Endothelial cell of umbilical vein (primary cell): ENCODE measurements at regions not wholly inside any gene's neighbourhood (a gene's known extent, or its start where the extent isn't known, plus 50 kb on each side); places are given as distances from the start of the nearest gene placed in this dataset.

Experiments
- BruUV-seq: library from RNA; stranded (reverse); fragments of 400-500 nt; replicated peaks from 2 replicates; lab custom pipeline; 2021; lab: Mats Ljungman, UMichigan
- CTCF ChIA-PET: fragments of 300-600, 350-600 bp; sonication (Branson Sonifier 250); formaldehyde crosslinking; loops from one replicate; lab custom pipeline; 2021; ENCODE audit warnings: antibody characterized with exemption, inconsistent platforms; lab: Charles Lee
- POLR2A ChIA-PET: fragments of 300-600, 350-600 bp; sonication (Branson Sonifier 250); formaldehyde crosslinking; loops from one replicate; lab custom pipeline; 2021; ENCODE audit warnings: antibody characterized with exemption, inconsistent platforms; lab: Charles Lee
- DNase-seq: peaks from one replicate; pipeline ENCODE4 v3.0.0-alpha.2; 2011; ENCODE audit warnings: low read depth, low spot score
- FAIRE-seq: peaks from 2 replicates; lab custom pipeline; 2011; peaks lifted over from hg19 to GRCh38; lab: Jason Lieb, UNC
- H2AFZ ChIP-seq: 2 replicates; pipeline ENCODE4 v1.6.0; 2012; ENCODE audit warnings: low read depth, low read length, control low read depth, inconsistent platforms
- H3K27ac ChIP-seq: 2 replicates; pipeline ENCODE4 v1.5.1; 2011; ENCODE audit warnings: low read depth, mild to moderate bottlenecking, control low read depth, low read length, moderate library complexity; ENCODE audit not compliant: insufficient read depth
- H3K27me3 ChIP-seq, 2 experiments: 2 replicates each; pipeline versions ENCODE4 v1.6.0 to v1.6.1; 2011; ENCODE audit warnings: low read length in 2 of 2, mixed read lengths in 1 of 2; ENCODE audit not compliant: control insufficient read depth in 2 of 2, insufficient read depth in 2 of 2
- H3K36me3 ChIP-seq, 2 experiments: 2 replicates in 1 of 2; 3 replicates in 1 of 2; pipeline ENCODE4 v1.5.1; 2011; ENCODE audit warnings: low read length in 2 of 2, mild to moderate bottlenecking in 1 of 2, moderate library complexity in 1 of 2; ENCODE audit not compliant: control insufficient read depth in 2 of 2, insufficient read depth in 2 of 2; ENCODE audit errors: extremely low read depth in 1 of 2
- H3K4me1 ChIP-seq: 3 replicates; pipeline ENCODE4 v1.5.1; 2011; ENCODE audit warnings: mild to moderate bottlenecking, low read length; ENCODE audit not compliant: control insufficient read depth, insufficient read depth; ENCODE audit errors: extremely low read depth
- H3K4me2 ChIP-seq: 2 replicates; pipeline ENCODE4 v1.6.1; 2011; ENCODE audit warnings: low read length, control low read depth, mixed read lengths; ENCODE audit not compliant: insufficient read depth
- H3K4me3 ChIP-seq, 3 experiments: fragments of 200-600 bp in 1 of 3; sonication (generic), shearing (Covaris generic) in 1 of 3; replicated peaks in 1 of 3; 2 replicates each; pipeline ENCODE4 v1.5.1; 2011 to 2016; ENCODE audit warnings: control low read depth in 3 of 3, low read length in 3 of 3, mild to moderate bottlenecking in 2 of 3, inconsistent platforms in 1 of 3, low read depth in 1 of 3, moderate library complexity in 1 of 3; ENCODE audit not compliant: insufficient read depth in 1 of 3
- H3K79me2 ChIP-seq: 2 replicates; pipeline ENCODE4 v1.6.0; 2012; ENCODE audit warnings: low read length, inconsistent platforms; ENCODE audit not compliant: control insufficient read depth, insufficient read depth
- H3K9ac ChIP-seq: replicated peaks from 2 replicates; pipeline ENCODE3; 2011; ENCODE audit warnings: low read length, control low read depth; ENCODE audit not compliant: insufficient read depth; ENCODE audit errors: extremely low read depth
- H3K9me1 ChIP-seq: replicated peaks from 3 replicates; pipeline ENCODE4 v1.6.0; 2011; ENCODE audit warnings: mild to moderate bottlenecking, low read length; ENCODE audit not compliant: control insufficient read depth, insufficient read depth; ENCODE audit errors: extremely low read depth
- H3K9me3 ChIP-seq: replicated peaks from 2 replicates; pipeline ENCODE4 v1.5.1; 2012; ENCODE audit warnings: low read length, inconsistent platforms; ENCODE audit not compliant: control insufficient read depth, insufficient read depth
- H4K20me1 ChIP-seq: replicated peaks from 2 replicates; pipeline ENCODE3; 2011; ENCODE audit warnings: mild to moderate bottlenecking, low read length; ENCODE audit not compliant: control insufficient read depth, insufficient read depth; ENCODE audit errors: extremely low read depth
- CTCF ChIP-seq, 2 donors: IDR thresholded peaks; 1 replicate in 1 of 2; 2 replicates in 1 of 2; pipeline ENCODE4 v1.5.1; 2011; ENCODE audit warnings: low read length in 2 of 2, mild to moderate bottlenecking in 2 of 2, moderate library complexity in 2 of 2, control low read depth in 1 of 2, inconsistent platforms in 1 of 2, low read depth in 1 of 2; ENCODE audit not compliant: insufficient read depth in 1 of 2; ENCODE audit errors: extremely low read depth in 1 of 2
- EZH2 ChIP-seq: IDR thresholded peaks from 2 replicates; pipeline ENCODE4 v1.6.1; 2012; ENCODE audit warnings: borderline replicate concordance, low read depth, mild to moderate bottlenecking, moderate library complexity, low read length, inconsistent platforms; ENCODE audit not compliant: severe bottlenecking
- FOS ChIP-seq: IDR thresholded peaks from 2 replicates; pipeline ENCODE4 v1.6.1; 2011; ENCODE audit warnings: mild to moderate bottlenecking, low read length, moderate library complexity, borderline replicate concordance; ENCODE audit not compliant: insufficient read depth
- GATA2 ChIP-seq: IDR thresholded peaks from 2 replicates; pipeline ENCODE4 v1.7.0; 2011; ENCODE audit warnings: low read depth, mild to moderate bottlenecking, moderate library complexity, mixed read lengths, low read length; ENCODE audit not compliant: insufficient read length, insufficient read depth
- JUN ChIP-seq: IDR thresholded peaks from 2 replicates; pipeline ENCODE4 v1.6.1; 2011; ENCODE audit warnings: borderline replicate concordance, low read depth; ENCODE audit not compliant: insufficient read length, insufficient read depth
- MYC ChIP-seq: IDR thresholded peaks from one replicate; pipeline ENCODE4 v1.6.1; 2011; ENCODE audit warnings: mild to moderate bottlenecking, low read depth, low read length
- POLR2A ChIP-seq: IDR thresholded peaks from 2 replicates; pipeline ENCODE4 v1.6.1; 2012; ENCODE audit warnings: low read depth, mild to moderate bottlenecking, control low read depth, low read length
- POLR2AphosphoS5 ChIP-seq: IDR thresholded peaks from 2 replicates; pipeline ENCODE4 v1.6.1; 2012; ENCODE audit warnings: low read depth, mild to moderate bottlenecking, control low read depth, low read length, moderate library complexity; ENCODE audit not compliant: insufficient read depth
- dilution Hi-C: fragments of 300-500 bp; cut with MboI; formaldehyde crosslinking; loops from one replicate; pipeline ENCODE4 v1.15.0; 2019; ENCODE audit warnings: low sequenced_read_pairs; ENCODE audit not compliant: extremely low pct_ligation_motif_present
- intact Hi-C: fragments of 100-400 bp; cut with micrococcal nuclease; formaldehyde crosslinking; loops from one replicate; pipeline ENCODE4 v1.10.0; 2022
- TF ChIP-seq, protein P1 (sequence below): IDR thresholded peaks from 2 replicates; pipeline ENCODE4 v1.6.1; 2011; ENCODE audit not compliant: insufficient read depth, insufficient read length

DNA sequence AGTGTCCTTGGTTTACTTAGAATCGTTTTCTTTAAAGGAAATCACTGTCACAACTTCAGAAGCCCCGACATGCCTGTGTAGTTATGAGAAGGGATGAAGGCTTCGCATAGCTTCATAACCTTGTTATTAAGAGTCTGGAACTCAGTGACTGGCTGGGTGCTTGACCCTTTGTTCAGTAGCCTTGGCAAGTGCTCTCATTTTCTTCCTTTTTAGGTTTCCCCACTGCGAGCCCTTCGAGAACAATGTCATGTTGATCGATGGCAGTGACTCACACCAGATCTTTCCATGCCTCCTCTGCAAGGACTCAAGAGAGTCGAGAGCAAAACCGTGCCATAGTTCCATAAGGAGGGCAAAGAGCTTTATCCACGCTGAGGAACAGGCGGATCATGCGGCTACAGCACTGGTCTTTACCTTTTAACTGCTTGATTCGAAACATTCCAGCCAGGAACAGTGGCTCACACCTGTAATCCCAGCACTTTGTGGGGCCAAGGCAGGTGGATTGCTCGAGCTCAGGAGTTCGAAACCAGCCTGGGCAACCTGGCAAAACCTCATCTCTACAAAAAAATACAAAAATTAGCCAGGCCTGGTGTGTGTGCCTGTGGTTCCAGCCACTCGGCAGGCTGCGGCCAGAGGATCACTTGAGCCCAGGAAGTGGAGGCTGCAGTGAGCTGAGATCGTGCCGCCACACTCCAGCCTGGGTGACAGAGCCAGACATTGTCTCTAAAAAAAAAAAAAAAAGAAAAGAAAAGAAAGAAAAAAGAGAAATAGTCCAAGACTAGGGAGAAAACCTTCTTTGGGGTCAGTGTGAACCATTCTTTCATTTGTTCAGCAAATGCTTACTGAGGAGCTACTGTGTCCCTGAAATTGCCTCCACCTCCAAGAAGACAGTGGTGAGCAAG is 95.4 kb upstream of the ERRFI1 start:
- Histone ChIP-seq H3K27ac (peak overlapping the region; percentile 96), H3K9me3 (no peaks in the 10 kb centered on the region), H3K9ac (peak overlapping the region; percentile 90), H3K27me3 (no peaks in the 10 kb centered on the region), H3K36me3 (no peaks in the 10 kb centered on the region), H2AFZ (no peak overlapping the region), H3K79me2 (no peaks in the 10 kb centered on the region), H3K4me3 (peak overlapping the region in 1 of 3 experiments; percentile 6), H3K4me1 (peaks cover 50% of the 10 kb centered on the region), H3K9me1 (no peaks in the 10 kb centered on the region), H4K20me1 (no peaks in the 10 kb centered on the region), H3K4me2 (peak overlapping the region; percentile 52)
- ChIA-PET CTCF (interaction anchor here (0.7 to 4.0 kb wide), 26 partner anchors 8 to 193 kb away, joined by 3 to 25 read pairs (median 4); no protein-coding TSS in a partner anchor), POLR2A (interaction anchor here (0.6 to 3.4 kb wide), 8 partner anchors 12 to 106 kb away, joined by 3 to 19 read pairs (median 4); no protein-coding TSS in a partner anchor)
- peak; percentile 99 for DNase-seq
- intact Hi-C loops (loop anchor here (1.0 to 2.0 kb wide), 8 partner anchors 13 to 193 kb away; partner anchors contain the start of gene ERRFI1), dilution Hi-C loops (no loop called here)
- TSS peak; percentile 75 for BruUV-seq
- TF ChIP-seq CTCF (IDR thresholded peaks at IDR 0.05; ENCODE audit: extremely low read depth in 1 of 2, insufficient read depth in 1 of 2, low read depth in 1 of 2, low read length in 2 of 2) = no peak
- peak; percentile 44 for TF ChIP-seq POLR2A
- TF ChIP-seq POLR2AphosphoS5 = peak; percentile 49
- peak; percentile 94 for TF ChIP-seq FOS
- no peak for TF ChIP-seq EZH2
- TF ChIP-seq MYC = no peak
- peak; percentile 87 for TF ChIP-seq JUN
- peak; percentile 4 for TF ChIP-seq GATA2
- TF ChIP-seq, protein P1, sequence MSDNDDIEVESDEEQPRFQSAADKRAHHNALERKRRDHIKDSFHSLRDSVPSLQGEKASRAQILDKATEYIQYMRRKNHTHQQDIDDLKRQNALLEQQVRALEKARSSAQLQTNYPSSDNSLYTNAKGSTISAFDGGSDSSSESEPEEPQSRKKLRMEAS = no peak
- FAIRE-seq = peak; percentile 95
